Thyroid gland (tissue), 4 donors: ENCODE measurements at regions not wholly inside any gene's neighbourhood (a gene's known extent, or its start where the extent isn't known, plus 50 kb on each side); places are given as distances from the start of the nearest gene placed in this dataset.

Experiments used
- DNase-seq, 2 donors: peaks; one replicate each; pipeline ENCODE4 v3.0.0-alpha.2; 2019
- H3K27ac ChIP-seq, 3 donors: fragments of 200-600 bp; sonication (generic); 1 replicate in 2 of 3; 2 replicates in 1 of 3; pipeline ENCODE4 v1.5.1; 2016 to 2019; ENCODE audit warnings: mild to moderate bottlenecking in 1 of 3, moderate library complexity in 1 of 3
- H3K27me3 ChIP-seq: fragments of 200-600 bp; sonication (generic); one replicate; pipeline ENCODE4 v1.5.1; 2019
- H3K36me3 ChIP-seq, 2 donors: fragments of 200-600 bp; sonication (generic); one replicate each; pipeline ENCODE4 v1.5.1; 2016 to 2019
- H3K4me1 ChIP-seq, 2 donors: fragments of 200-600 bp; sonication (generic); one replicate each; pipeline ENCODE4 v1.5.1; 2017 to 2019
- H3K4me3 ChIP-seq, 3 donors: fragments of 200-600 bp; sonication (generic); replicated peaks in 1 of 3; 1 replicate in 2 of 3; 2 replicates in 1 of 3; pipeline ENCODE4 v1.5.1; 2016; ENCODE audit warnings: mild to moderate bottlenecking in 1 of 3
- H3K9me3 ChIP-seq: fragments of 200-600 bp; sonication (generic); one replicate; pipeline ENCODE4 v1.5.1; 2017
- POLR2A ChIP-seq, 2 donors: fragments of 450-650 bp; IDR thresholded peaks; one replicate each; pipeline ENCODE4 v1.6.1; 2017; ENCODE audit warnings: antibody characterized with exemption in 2 of 2, mild to moderate bottlenecking in 2 of 2, moderate library complexity in 1 of 2
- WGBS, 2 donors: methylation state at CpG; one replicate each; pipeline ENCODE4 v1.1.5; 2017; 5-methylcytosine and 5-hydroxymethylcytosine counted together
- intact Hi-C: fragments of 100-400 bp; cut with DNase I; formaldehyde crosslinking; loops from one replicate; pipeline ENCODE4 v1.15.1; 2023
- TF ChIP-seq, protein P1 (sequence below), 6 experiments: fragments of 200-600 bp in 3 of 6; fragments of 450-650 bp in 3 of 6; sonication (generic) in 3 of 6; IDR thresholded peaks; one replicate each; pipeline ENCODE4 v1.5.1; 2016 to 2019; ENCODE audit warnings: antibody characterized with exemption in 6 of 6, mild to moderate bottlenecking in 2 of 6, inconsistent platforms in 1 of 6, moderate library complexity in 1 of 6

DNA sequence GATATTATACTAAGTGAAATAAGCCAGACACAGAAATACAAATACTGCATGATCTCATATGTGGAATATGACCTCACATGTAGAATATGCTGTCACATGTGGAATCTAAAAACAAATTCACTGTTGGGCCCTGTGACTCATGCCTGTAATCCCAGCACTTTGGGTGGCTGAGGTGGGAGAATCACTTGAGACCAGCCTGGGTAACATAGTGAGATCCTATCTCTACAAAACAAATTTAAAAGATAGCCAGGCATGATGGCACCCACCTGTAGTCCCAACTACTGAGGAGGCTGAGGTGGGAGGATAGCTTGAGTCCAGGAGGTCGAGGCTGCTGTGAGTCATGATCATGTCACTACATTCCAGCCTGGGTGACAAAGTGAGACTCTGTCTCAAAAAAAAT is 160.3 kb downstream of the PTEN start:
- WGBS, 2 donors: 86 to 93% methylated on average over 1 of the region's 1 CpG
- intact Hi-C loops: no loop called here
- Histone ChIP-seq H3K9me3 (no peaks in the 10 kb centered on the region), H3K27ac (no peak overlapping the region), H3K4me3 (no peak overlapping the region), H3K36me3 (no peaks in the 10 kb centered on the region), H3K27me3 (no peaks in the 10 kb centered on the region), H3K4me1 (no peaks in the 10 kb centered on the region)
- DNase-seq: no peak
- TF ChIP-seq POLR2A (IDR thresholded peaks at IDR 0.05): no peak
- TF ChIP-seq, protein P1, sequence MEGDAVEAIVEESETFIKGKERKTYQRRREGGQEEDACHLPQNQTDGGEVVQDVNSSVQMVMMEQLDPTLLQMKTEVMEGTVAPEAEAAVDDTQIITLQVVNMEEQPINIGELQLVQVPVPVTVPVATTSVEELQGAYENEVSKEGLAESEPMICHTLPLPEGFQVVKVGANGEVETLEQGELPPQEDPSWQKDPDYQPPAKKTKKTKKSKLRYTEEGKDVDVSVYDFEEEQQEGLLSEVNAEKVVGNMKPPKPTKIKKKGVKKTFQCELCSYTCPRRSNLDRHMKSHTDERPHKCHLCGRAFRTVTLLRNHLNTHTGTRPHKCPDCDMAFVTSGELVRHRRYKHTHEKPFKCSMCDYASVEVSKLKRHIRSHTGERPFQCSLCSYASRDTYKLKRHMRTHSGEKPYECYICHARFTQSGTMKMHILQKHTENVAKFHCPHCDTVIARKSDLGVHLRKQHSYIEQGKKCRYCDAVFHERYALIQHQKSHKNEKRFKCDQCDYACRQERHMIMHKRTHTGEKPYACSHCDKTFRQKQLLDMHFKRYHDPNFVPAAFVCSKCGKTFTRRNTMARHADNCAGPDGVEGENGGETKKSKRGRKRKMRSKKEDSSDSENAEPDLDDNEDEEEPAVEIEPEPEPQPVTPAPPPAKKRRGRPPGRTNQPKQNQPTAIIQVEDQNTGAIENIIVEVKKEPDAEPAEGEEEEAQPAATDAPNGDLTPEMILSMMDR (IDR thresholded peaks at IDR 0.05): no peak

DNA sequence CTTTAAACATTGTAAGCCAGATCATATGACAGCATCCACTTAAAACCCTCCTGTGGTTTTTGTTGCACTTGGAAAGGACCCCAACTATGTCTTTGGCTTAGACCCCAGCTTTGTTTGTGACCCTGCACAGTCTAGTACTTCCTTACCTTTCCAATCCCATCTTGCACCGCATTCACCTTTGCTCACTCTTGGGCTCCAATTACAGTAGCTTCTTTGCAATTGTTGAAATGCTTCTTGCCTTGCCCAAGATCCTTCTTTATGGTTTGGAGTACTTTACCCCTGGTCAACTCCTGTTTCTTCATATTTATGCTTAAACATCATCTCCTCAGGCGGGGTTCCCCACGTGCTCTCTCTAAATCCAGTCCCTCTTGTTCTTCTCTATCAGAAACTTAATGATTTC is 162.6 kb downstream of the PTEN start:
- WGBS, 2 donors: 83 to 84% methylated on average over 3 of the region's 3 CpGs
- intact Hi-C loops: no loop called here
- Histone ChIP-seq H3K36me3 (no peaks in the 10 kb centered on the region), H3K27me3 (no peaks in the 10 kb centered on the region), H3K4me3 (no peak overlapping the region), H3K27ac (no peak overlapping the region), H3K9me3 (no peaks in the 10 kb centered on the region), H3K4me1 (no peaks in the 10 kb centered on the region)
- DNase-seq: no peak
- TF ChIP-seq, protein P1 (IDR thresholded peaks at IDR 0.05): no peak
- no peak for TF ChIP-seq POLR2A (IDR thresholded peaks at IDR 0.05)

DNA sequence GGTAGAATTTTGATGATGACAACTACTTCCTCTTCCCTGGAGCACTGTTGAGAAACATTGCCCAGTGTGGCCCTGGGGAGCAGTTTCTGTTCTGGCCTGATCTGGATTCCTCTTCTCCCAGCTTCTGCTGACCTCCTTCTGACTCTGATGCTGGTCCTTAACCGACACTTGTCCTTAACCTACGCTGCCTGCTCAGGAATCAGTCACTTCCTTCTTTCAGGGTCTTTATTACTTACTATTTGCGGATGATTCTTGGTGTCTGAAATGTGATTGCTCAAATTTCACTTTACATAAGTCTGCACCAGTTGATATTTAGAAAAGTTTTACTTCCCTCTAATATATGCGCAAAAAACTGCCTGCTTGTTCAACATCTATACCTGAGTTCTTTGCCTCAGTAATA is 164.1 kb downstream of the PTEN start:
- TF ChIP-seq, protein P1 (IDR thresholded peaks at IDR 0.05): no peak
- TF ChIP-seq POLR2A (IDR thresholded peaks at IDR 0.05): no peak

DNA sequence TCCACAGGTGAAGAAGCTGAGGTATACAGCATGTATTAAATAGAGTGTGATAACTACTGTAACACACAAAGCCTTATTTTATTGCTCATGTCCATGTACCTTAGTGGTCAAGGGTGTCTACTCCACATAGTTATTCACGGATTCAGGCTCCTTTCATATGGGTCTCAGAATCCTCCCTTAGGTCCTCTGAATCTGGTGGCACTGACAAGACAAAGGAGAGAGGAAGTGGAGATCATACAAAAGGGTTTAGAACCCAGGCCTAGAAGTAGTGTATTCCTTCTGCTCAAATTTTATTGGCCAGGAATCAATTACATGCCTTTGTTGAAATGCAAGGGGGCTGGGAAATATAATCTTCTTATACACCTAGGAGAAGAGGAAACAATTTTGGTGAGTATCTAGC is 164.6 kb downstream of the PTEN start:
- 94 to 95% methylated on average over 1 of the region's 1 CpG for WGBS, 2 donors

More for the DNA sequence above, 164.1 kb downstream of the PTEN start:
- no peaks in the 10 kb centered on the region for H3K4me1 ChIP-seq
- H3K9me3 ChIP-seq: no peaks in the 10 kb centered on the region
- H3K4me3 ChIP-seq: no peak overlapping the region
- no peaks in the 10 kb centered on the region for H3K27me3 ChIP-seq
- H3K27ac ChIP-seq: no peak overlapping the region
- intact Hi-C loops: no loop called here
- 88 to 89% methylated on average over 4 of the region's 4 CpGs for WGBS, 2 donors
- no peaks in the 10 kb centered on the region for H3K36me3 ChIP-seq
- DNase-seq: no peak

DNA sequence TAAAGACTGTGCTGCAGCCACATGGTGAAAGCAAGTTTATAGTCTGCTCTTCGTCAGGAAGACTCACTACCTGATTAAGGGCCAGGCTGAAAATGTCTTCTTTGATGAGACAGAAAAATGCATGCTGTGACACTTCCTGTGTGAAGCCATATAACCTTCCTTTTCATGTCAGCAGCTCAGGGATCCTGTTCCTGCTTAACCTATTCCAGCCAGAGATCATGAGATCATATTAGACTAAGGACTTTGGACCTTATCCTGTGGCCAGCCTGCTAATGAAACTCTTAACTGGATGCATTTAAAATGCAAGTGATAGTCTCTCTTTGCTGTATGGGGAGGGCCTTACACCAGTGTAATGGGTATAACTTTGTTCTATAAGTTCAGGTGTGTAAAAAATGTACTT is 165.2 kb downstream of the PTEN start:
- Histone ChIP-seq H3K9me3 (no peaks in the 10 kb centered on the region), H3K27ac (no peak overlapping the region), H3K4me3 (no peak overlapping the region), H3K4me1 (no peaks in the 10 kb centered on the region), H3K27me3 (no peaks in the 10 kb centered on the region), H3K36me3 (no peaks in the 10 kb centered on the region)
- TF ChIP-seq POLR2A (IDR thresholded peaks at IDR 0.05): no peak
- TF ChIP-seq, protein P1 (IDR thresholded peaks at IDR 0.05): no peak
- no peak for DNase-seq
- intact Hi-C loops: no loop called here
- WGBS, 2 donors: 95% methylated on average over 1 of the region's 1 CpG

More for the DNA sequence above, 164.6 kb downstream of the PTEN start:
- Histone ChIP-seq H3K9me3 (no peaks in the 10 kb centered on the region), H3K4me1 (no peaks in the 10 kb centered on the region), H3K27ac (no peak overlapping the region), H3K36me3 (no peaks in the 10 kb centered on the region), H3K27me3 (no peaks in the 10 kb centered on the region), H3K4me3 (no peak overlapping the region)
- intact Hi-C loops: no loop called here
- no peak for TF ChIP-seq POLR2A (IDR thresholded peaks at IDR 0.05)
- TF ChIP-seq, protein P1 (IDR thresholded peaks at IDR 0.05): no peak
- DNase-seq: no peak
